Suprapubic skin (tissue), 3 donors: ENCODE measurements at regions not wholly inside any gene's neighbourhood (a gene's known extent, or its start where the extent isn't known, plus 50 kb on each side); places are given as distances from the start of the nearest gene placed in this dataset.

ENCODE experiments used
- CTCF ChIP-seq, 2 donors: fragments of 200-600 bp in 1 of 2; fragments of 450-650 bp in 1 of 2; sonication (generic) in 1 of 2; IDR thresholded peaks; one replicate each; pipeline ENCODE4 v1.5.1; 2016 to 2019; ENCODE audit warnings: antibody characterized with exemption in 2 of 2, mild to moderate bottlenecking in 1 of 2, moderate library complexity in 1 of 2
- POLR2AphosphoS5 ChIP-seq, 3 donors: sonication (generic); formaldehyde crosslinking; IDR thresholded peaks; one replicate each; pipeline ENCODE4 v1.6.1; 2017; ENCODE audit warnings: antibody characterized with exemption in 3 of 3

- TF ChIP-seq CTCF (IDR thresholded peaks at IDR 0.05) (no peak), POLR2AphosphoS5 (IDR thresholded peaks at IDR 0.05) (no peak)
Measured at GRCh38 chr14:104288272-104288671, 149.9 kb downstream of the KIF26A start.
